ENCODE measurements at regions not wholly inside any gene's neighbourhood (a gene's known extent, or its start where the extent isn't known, plus 50 kb on each side); places are given as distances from the start of the nearest gene placed in this dataset.

GRCh38 chr21:34302521-34302920, 61.3 kb upstream of the KCNE2 start:
- intact Hi-C loops (cut with DNase I, micrococcal nuclease): no loop called here
- DNase-seq: no peak
- no peak for ATAC-seq

GRCh38 chr21:34305605-34306604, 57.9 kb upstream of the KCNE2 start:
- ATAC-seq (no peak), DNase-seq (no peak)
- intact Hi-C loops (cut with DNase I, micrococcal nuclease): no loop called here

- intact Hi-C loops (cut with DNase I, micrococcal nuclease): no loop called here
- no peak for DNase-seq
- no peak for ATAC-seq
Observed at GRCh38 chr21:34307991-34308532, 55.7 kb upstream of the KCNE2 start.

GRCh38 chr21:34311561-34312330, 52.1 kb upstream of the KCNE2 start:
- intact Hi-C loops (cut with DNase I, micrococcal nuclease): no loop called here

GRCh38 chr21:34313116-34313515, 50.7 kb upstream of the KCNE2 start:
- ATAC-seq (no peak), DNase-seq (no peak)
- intact Hi-C loops (cut with DNase I, micrococcal nuclease): no loop called here

More at GRCh38 chr21:34311561-34312330, 52.1 kb upstream of the KCNE2 start:
- ATAC-seq: no peak
- DNase-seq: no peak

Measured in left colon (tissue), 2 donors.